ENCODE measurements at regions not wholly inside any gene's neighbourhood (a gene's known extent, or its start where the extent isn't known, plus 50 kb on each side); places are given as distances from the start of the nearest gene placed in this dataset.

GRCh38 chr10:132485391-132485790 is 52.2 kb upstream of the INPP5A start:
- ChIA-PET CTCF (no interaction called here), POLR2A (no interaction called here)
- no peaks in the 10 kb centered on the region for H3K4me1 ChIP-seq (ENCODE audit: control insufficient read depth, insufficient read depth, low read length)
- TF ChIP-seq ZNF18 (tag by site-specific recombination; IDR thresholded peaks at IDR 0.05) (no peak), ZBTB17 (tag by site-specific recombination; IDR thresholded peaks at IDR 0.05) (no peak), ZNF776 (tag by site-specific recombination; IDR thresholded peaks at IDR 0.05; ENCODE audit: borderline replicate concordance) (no peak), MYNN (tag by site-specific recombination; IDR thresholded peaks at IDR 0.05; ENCODE audit: borderline replicate concordance) (no peak), ZNF175 (tag by site-specific recombination; IDR thresholded peaks at IDR 0.05) (no peak), GLI4 (tag by site-specific recombination; IDR thresholded peaks at IDR 0.05) (no peak)
- H3K36me3 ChIP-seq (ENCODE audit: control insufficient read depth in 2 of 2, insufficient read depth in 1 of 2, low read length in 2 of 2): no peaks in the 10 kb centered on the region
- H3K27ac ChIP-seq (ENCODE audit: extremely low read depth, low read depth, low read length): no peak overlapping the region
- H3K4me3 ChIP-seq (ENCODE audit: low read depth, low read length): no peak overlapping the region
- H3K9me3 ChIP-seq (ENCODE audit: control insufficient read depth, insufficient read depth, low read depth, low read length): no peaks in the 10 kb centered on the region

GRCh38 chr10:132486539-132487121 is 51.0 kb upstream of the INPP5A start:
- CTCF ChIA-PET: no interaction called here

More at GRCh38 chr10:132486539-132487121, 51.0 kb upstream of the INPP5A start:
- H3K4me3 ChIP-seq (ENCODE audit: low read depth, low read length): no peak overlapping the region
- H3K36me3 ChIP-seq (ENCODE audit: control insufficient read depth in 2 of 2, insufficient read depth in 1 of 2, low read length in 2 of 2): no peaks in the 10 kb centered on the region
- no peak overlapping the region for H3K27ac ChIP-seq (ENCODE audit: extremely low read depth, low read depth, low read length)
- TF ChIP-seq ZNF280C (tag by site-specific recombination; IDR thresholded peaks at IDR 0.05) (no peak), ZSCAN5A (tag by site-specific recombination; IDR thresholded peaks at IDR 0.05) (no peak), REPIN1 (tag by site-specific recombination; IDR thresholded peaks at IDR 0.05; ENCODE audit: low read depth) (no peak), ZNF843 (tag by site-specific recombination; IDR thresholded peaks at IDR 0.05) (no peak), KLF1 (tag by site-specific recombination; IDR thresholded peaks at IDR 0.05) (no peak), PRDM2 (tag by site-specific recombination; IDR thresholded peaks at IDR 0.05; ENCODE audit: borderline replicate concordance) (no peak), KLF8 (tag by site-specific recombination; IDR thresholded peaks at IDR 0.05) (no peak), MYNN (tag by site-specific recombination; IDR thresholded peaks at IDR 0.05; ENCODE audit: borderline replicate concordance) (no peak), ZNF174 (tag by site-specific recombination; IDR thresholded peaks at IDR 0.05) (no peak)
- POLR2A ChIA-PET: no interaction called here
- no peaks in the 10 kb centered on the region for H3K4me1 ChIP-seq (ENCODE audit: control insufficient read depth, insufficient read depth, low read length)
- H3K9me3 ChIP-seq (ENCODE audit: control insufficient read depth, insufficient read depth, low read depth, low read length): no peaks in the 10 kb centered on the region
